ENCODE measurements at regions not wholly inside any gene's neighbourhood (a gene's known extent, or its start where the extent isn't known, plus 50 kb on each side); places are given as distances from the start of the nearest gene placed in this dataset.

- TF ChIP-seq CTCF (IDR thresholded peaks at IDR 0.05) = no peak
- Histone ChIP-seq H3K9me3 (no peaks in the 10 kb centered on the region), H3K4me1 (ENCODE audit: control insufficient read depth in 1 of 2, insufficient read depth in 1 of 2, low read depth in 1 of 2, low read length in 1 of 2) (no peaks in the 10 kb centered on the region), H3K36me3 (no peaks in the 10 kb centered on the region), H3K27ac (no peak overlapping the region), H3K27me3 (no peaks in the 10 kb centered on the region), H3K4me3 (ENCODE audit: low read depth in 1 of 2, low read length in 1 of 2) (no peak overlapping the region)
Observed at GRCh38 chr11:111095327-111095726, 150.2 kb upstream of the POU2AF2 start.

- no peaks in the 10 kb centered on the region for H3K4me1 ChIP-seq (ENCODE audit: control insufficient read depth in 1 of 2, insufficient read depth in 1 of 2, low read depth in 1 of 2, low read length in 1 of 2)
- no peaks in the 10 kb centered on the region for H3K9me3 ChIP-seq
- no peaks in the 10 kb centered on the region for H3K27me3 ChIP-seq
- H3K36me3 ChIP-seq = no peaks in the 10 kb centered on the region
- TF ChIP-seq CTCF (IDR thresholded peaks at IDR 0.05) = no peak
- no peak overlapping the region for H3K27ac ChIP-seq
- no peak overlapping the region for H3K4me3 ChIP-seq (ENCODE audit: low read depth in 1 of 2, low read length in 1 of 2)
Observed at GRCh38 chr11:111093061-111093460, 152.5 kb upstream of the POU2AF2 start.

GRCh38 chr11:111091321-111091938, 154.1 kb upstream of the POU2AF2 start:
- Histone ChIP-seq H3K27ac (no peak overlapping the region), H3K4me1 (ENCODE audit: control insufficient read depth in 1 of 2, insufficient read depth in 1 of 2, low read depth in 1 of 2, low read length in 1 of 2) (no peaks in the 10 kb centered on the region), H3K9me3 (no peaks in the 10 kb centered on the region), H3K27me3 (no peaks in the 10 kb centered on the region), H3K4me3 (ENCODE audit: low read depth in 1 of 2, low read length in 1 of 2) (no peak overlapping the region), H3K36me3 (no peaks in the 10 kb centered on the region)
- no peak for TF ChIP-seq CTCF (IDR thresholded peaks at IDR 0.05)

- no peaks in the 10 kb centered on the region for H3K4me1 ChIP-seq (ENCODE audit: control insufficient read depth in 1 of 2, insufficient read depth in 1 of 2, low read depth in 1 of 2, low read length in 1 of 2)
- H3K4me3 ChIP-seq (ENCODE audit: low read depth in 1 of 2, low read length in 1 of 2) = no peak overlapping the region
- H3K27me3 ChIP-seq = no peaks in the 10 kb centered on the region
- no peak for TF ChIP-seq CTCF (IDR thresholded peaks at IDR 0.05)
- H3K27ac ChIP-seq = no peak overlapping the region
- no peaks in the 10 kb centered on the region for H3K9me3 ChIP-seq
- H3K36me3 ChIP-seq = no peaks in the 10 kb centered on the region
Observed at GRCh38 chr11:111089759-111090158, 155.8 kb upstream of the POU2AF2 start.

GRCh38 chr11:111088847-111089355, 156.6 kb upstream of the POU2AF2 start:
- TF ChIP-seq CTCF (IDR thresholded peaks at IDR 0.05) = no peak
- H3K36me3 ChIP-seq = no peaks in the 10 kb centered on the region
- no peaks in the 10 kb centered on the region for H3K9me3 ChIP-seq
- no peak overlapping the region for H3K27ac ChIP-seq
- H3K4me3 ChIP-seq (ENCODE audit: low read depth in 1 of 2, low read length in 1 of 2) = no peak overlapping the region
- H3K27me3 ChIP-seq = no peaks in the 10 kb centered on the region
- H3K4me1 ChIP-seq (ENCODE audit: control insufficient read depth in 1 of 2, insufficient read depth in 1 of 2, low read depth in 1 of 2, low read length in 1 of 2) = no peaks in the 10 kb centered on the region
